GM10266 (cell line): ENCODE measurements at regions not wholly inside any gene's neighbourhood (a gene's known extent, or its start where the extent isn't known, plus 50 kb on each side); places are given as distances from the start of the nearest gene placed in this dataset.

Experiments
- DNase-seq: peaks from one replicate; pipeline ENCODE4 v3.0.0; 2012; ENCODE audit errors: extremely low spot score
- CTCF ChIP-seq: IDR thresholded peaks from 2 replicates; pipeline ENCODE4 v1.5.1; 2012; ENCODE audit warnings: mild to moderate bottlenecking, low read depth; ENCODE audit not compliant: control insufficient read depth, insufficient read depth; ENCODE audit errors: missing control alignments

GRCh38 chr17:36875698-36876293 is 61.5 kb upstream of the LHX1 start:
- no peak for DNase-seq
- TF ChIP-seq CTCF: no peak

GRCh38 chr17:36876966-36877365 is 60.3 kb upstream of the LHX1 start:
- TF ChIP-seq CTCF: no peak
- DNase-seq: no peak

GRCh38 chr17:36877771-36878170 is 59.5 kb upstream of the LHX1 start:
- no peak for TF ChIP-seq CTCF
- DNase-seq: no peak

GRCh38 chr17:36878216-36878615 is 59.1 kb upstream of the LHX1 start:
- no peak for TF ChIP-seq CTCF
- DNase-seq: no peak

GRCh38 chr17:36879027-36879426 is 58.2 kb upstream of the LHX1 start:
- no peak for TF ChIP-seq CTCF

GRCh38 chr17:36879624-36880131 is 57.6 kb upstream of the LHX1 start:
- no peak for DNase-seq
- no peak for TF ChIP-seq CTCF

More at GRCh38 chr17:36879027-36879426, 58.2 kb upstream of the LHX1 start:
- no peak for DNase-seq

- DNase-seq: no peak
- no peak for TF ChIP-seq CTCF
Measured at GRCh38 chr17:36880268-36880905, 56.9 kb upstream of the LHX1 start.
